Skeletal muscle satellite cell (primary cell): ENCODE measurements at regions not wholly inside any gene's neighbourhood (a gene's known extent, or its start where the extent isn't known, plus 50 kb on each side); places are given as distances from the start of the nearest gene placed in this dataset.
A peak's percentile ranks its signal among the peaks of the same experiment; 100 is the strongest.

Experiments used
- H3K27me3 ChIP-seq: 2 replicates; pipeline ENCODE4 v1.7.0; 2013; ENCODE audit warnings: low read length; ENCODE audit not compliant: control insufficient read depth, insufficient read depth
- H3K36me3 ChIP-seq: 2 replicates; pipeline ENCODE4 v1.7.0; 2013; ENCODE audit warnings: mild to moderate bottlenecking, control low read depth, low read length; ENCODE audit not compliant: insufficient read depth
- H3K4me1 ChIP-seq: 2 replicates; pipeline ENCODE4 v1.7.0; 2013; ENCODE audit warnings: low read length; ENCODE audit not compliant: control insufficient read depth, insufficient read depth
- H3K4me2 ChIP-seq: 2 replicates; pipeline ENCODE4 v1.7.0; 2013; ENCODE audit warnings: mild to moderate bottlenecking, low read length
- H3K4me3 ChIP-seq: 2 replicates; pipeline ENCODE4 v1.7.0; 2013; ENCODE audit warnings: low read length
- H3K9ac ChIP-seq: 2 replicates; pipeline ENCODE4 v1.7.0; 2013; ENCODE audit warnings: mild to moderate bottlenecking, low read depth, low read length, moderate library complexity
- H3K9me3 ChIP-seq: replicated peaks from 2 replicates; pipeline ENCODE4 v1.7.0; 2013; ENCODE audit warnings: mild to moderate bottlenecking, control low read depth, low read length

- Histone ChIP-seq H3K27me3 (peaks cover 68% of the 10 kb centered on the region), H3K4me1 (peaks cover 12% of the 10 kb centered on the region)
These were observed 157.5 kb upstream of the FHL2 start for GRCh38 chr2:105556366-105556765.

DNA sequence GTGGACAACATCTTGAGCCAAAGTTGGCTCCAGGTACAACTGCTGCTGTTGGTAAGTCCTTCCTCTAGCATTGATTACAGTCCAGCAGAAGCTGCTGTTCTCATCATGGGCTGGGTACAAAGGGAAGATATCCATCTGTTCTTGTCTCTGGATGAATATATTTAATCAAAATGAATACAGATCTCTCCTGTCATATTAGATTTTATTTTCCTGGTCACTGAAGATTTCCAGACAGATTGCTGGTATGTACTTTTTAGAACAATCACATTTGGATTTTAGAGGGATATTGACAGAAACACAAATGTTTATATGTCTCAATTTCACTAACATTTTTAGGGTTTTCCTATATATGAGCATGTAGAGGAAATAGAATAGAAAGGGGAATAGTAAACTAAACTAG lies 155.4 kb upstream of the FHL2 start:
- no peak overlapping the region for H3K4me2 ChIP-seq
- H3K27me3 ChIP-seq: peaks cover 47% of the 10 kb centered on the region
- H3K4me1 ChIP-seq: peaks cover 12% of the 10 kb centered on the region
- no peaks in the 10 kb centered on the region for H3K36me3 ChIP-seq
- H3K9me3 ChIP-seq: no peaks in the 10 kb centered on the region
- no peak overlapping the region for H3K9ac ChIP-seq
- H3K4me3 ChIP-seq: no peak overlapping the region

More at GRCh38 chr2:105556366-105556765, 157.5 kb upstream of the FHL2 start:
- H3K4me2 ChIP-seq: no peak overlapping the region
- H3K9ac ChIP-seq: no peak overlapping the region
- H3K4me3 ChIP-seq: no peak overlapping the region
- H3K9me3 ChIP-seq: no peaks in the 10 kb centered on the region
- H3K36me3 ChIP-seq: no peaks in the 10 kb centered on the region

- Histone ChIP-seq H3K9me3 (no peaks in the 10 kb centered on the region), H3K4me1 (peaks cover 12% of the 10 kb centered on the region), H3K36me3 (no peaks in the 10 kb centered on the region), H3K4me3 (no peak overlapping the region), H3K9ac (no peak overlapping the region), H3K4me2 (peak overlapping the region; percentile 59), H3K27me3 (peaks cover 41% of the 10 kb centered on the region)
These were observed 154.8 kb upstream of the FHL2 start for GRCh38 chr2:105553538-105554196.

- no peak overlapping the region for H3K4me3 ChIP-seq
- peaks cover 2% of the 10 kb centered on the region for H3K4me1 ChIP-seq
- H3K36me3 ChIP-seq: no peaks in the 10 kb centered on the region
- no peak overlapping the region for H3K4me2 ChIP-seq
- peaks cover 10% of the 10 kb centered on the region for H3K27me3 ChIP-seq
- H3K9ac ChIP-seq: no peak overlapping the region
- no peaks in the 10 kb centered on the region for H3K9me3 ChIP-seq
These were observed 147.8 kb upstream of the FHL2 start for GRCh38 chr2:105546628-105546974.

GRCh38 chr2:105545730-105546627 lies 147.1 kb upstream of the FHL2 start:
- Histone ChIP-seq H3K27me3 (peaks cover 10% of the 10 kb centered on the region), H3K9me3 (no peaks in the 10 kb centered on the region), H3K36me3 (no peaks in the 10 kb centered on the region), H3K4me2 (no peak overlapping the region), H3K4me3 (no peak overlapping the region), H3K4me1 (peaks cover 7% of the 10 kb centered on the region), H3K9ac (no peak overlapping the region)

DNA sequence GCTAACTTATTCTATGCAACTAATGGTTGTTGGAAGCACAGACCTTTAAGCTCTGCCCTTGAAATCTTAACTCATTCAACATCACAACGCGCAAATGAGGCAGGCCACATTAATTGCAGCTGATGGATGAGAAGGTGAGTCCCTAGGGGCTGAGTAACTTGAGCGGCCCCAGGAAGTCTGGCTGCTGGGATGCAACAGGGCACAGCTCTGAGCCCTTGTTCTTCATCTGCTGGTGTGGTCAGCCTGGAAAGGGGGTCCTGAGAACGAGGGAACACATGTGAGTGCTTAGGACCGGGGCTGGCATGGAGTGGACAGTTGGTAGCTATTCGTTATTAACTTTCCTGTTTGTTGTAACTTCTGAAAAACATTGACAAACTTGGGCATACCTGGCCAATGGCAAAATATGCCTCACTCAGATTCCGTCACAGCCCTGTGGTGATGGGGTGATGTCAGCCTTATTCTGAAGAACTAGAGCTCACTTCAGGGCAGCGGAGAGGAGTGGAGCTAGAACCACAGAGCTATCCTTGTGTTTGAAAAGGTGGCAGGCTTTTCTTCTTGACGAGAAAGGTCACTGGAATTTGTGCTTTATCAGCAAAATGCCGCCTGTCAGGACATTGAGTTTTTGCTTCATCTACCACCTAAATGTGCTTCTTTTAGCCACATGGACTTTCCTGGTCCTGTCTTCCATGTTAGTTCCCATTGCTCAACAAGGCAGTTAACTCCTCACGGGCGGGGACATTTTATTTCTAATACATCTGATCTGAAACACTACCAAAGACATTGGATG lies 145.9 kb upstream of the FHL2 start:
- H3K4me1 ChIP-seq: peaks cover 16% of the 10 kb centered on the region
- H3K9ac ChIP-seq: no peak overlapping the region
- H3K4me2 ChIP-seq: no peak overlapping the region
- no peaks in the 10 kb centered on the region for H3K36me3 ChIP-seq
- H3K4me3 ChIP-seq: no peak overlapping the region
- no peaks in the 10 kb centered on the region for H3K9me3 ChIP-seq
- peaks cover 10% of the 10 kb centered on the region for H3K27me3 ChIP-seq

GRCh38 chr2:105541189-105542050 lies 142.6 kb upstream of the FHL2 start:
- peaks cover 16% of the 10 kb centered on the region for H3K4me1 ChIP-seq
- no peak overlapping the region for H3K4me2 ChIP-seq
- no peak overlapping the region for H3K9ac ChIP-seq
- H3K9me3 ChIP-seq: no peaks in the 10 kb centered on the region
- H3K36me3 ChIP-seq: no peaks in the 10 kb centered on the region
- H3K27me3 ChIP-seq: peaks cover 15% of the 10 kb centered on the region
- no peak overlapping the region for H3K4me3 ChIP-seq

GRCh38 chr2:105540642-105541041 lies 141.8 kb upstream of the FHL2 start:
- no peaks in the 10 kb centered on the region for H3K9me3 ChIP-seq
- no peak overlapping the region for H3K4me3 ChIP-seq
- H3K36me3 ChIP-seq: no peaks in the 10 kb centered on the region
- no peak overlapping the region for H3K9ac ChIP-seq
- H3K4me2 ChIP-seq: no peak overlapping the region
- H3K27me3 ChIP-seq: peaks cover 20% of the 10 kb centered on the region
- H3K4me1 ChIP-seq: peaks cover 16% of the 10 kb centered on the region

- H3K4me2 ChIP-seq: no peak overlapping the region
- H3K27me3 ChIP-seq: peaks cover 19% of the 10 kb centered on the region
- no peak overlapping the region for H3K4me3 ChIP-seq
- peaks cover 16% of the 10 kb centered on the region for H3K4me1 ChIP-seq
- H3K9ac ChIP-seq: no peak overlapping the region
- H3K36me3 ChIP-seq: no peaks in the 10 kb centered on the region
- H3K9me3 ChIP-seq: no peaks in the 10 kb centered on the region
These were observed 140.5 kb upstream of the FHL2 start for GRCh38 chr2:105539331-105539730.

GRCh38 chr2:105538840-105539239 lies 140.0 kb upstream of the FHL2 start:
- H3K4me2 ChIP-seq: no peak overlapping the region
- no peaks in the 10 kb centered on the region for H3K36me3 ChIP-seq
- peaks cover 19% of the 10 kb centered on the region for H3K27me3 ChIP-seq
- H3K9me3 ChIP-seq: no peaks in the 10 kb centered on the region
- H3K4me3 ChIP-seq: no peak overlapping the region
- peaks cover 16% of the 10 kb centered on the region for H3K4me1 ChIP-seq
- H3K9ac ChIP-seq: no peak overlapping the region

GRCh38 chr2:105537920-105538319 lies 139.1 kb upstream of the FHL2 start:
- Histone ChIP-seq H3K9me3 (no peaks in the 10 kb centered on the region), H3K27me3 (peaks cover 19% of the 10 kb centered on the region), H3K36me3 (no peaks in the 10 kb centered on the region), H3K4me3 (no peak overlapping the region), H3K4me2 (no peak overlapping the region), H3K4me1 (peaks cover 16% of the 10 kb centered on the region), H3K9ac (no peak overlapping the region)
